Karpas-422 (cell line): ENCODE measurements at regions not wholly inside any gene's neighbourhood (a gene's known extent, or its start where the extent isn't known, plus 50 kb on each side); places are given as distances from the start of the nearest gene placed in this dataset.

ENCODE experiments used
- DNase-seq: peaks from one replicate; pipeline ENCODE4 v3.0.0-alpha.2; 2015
- H2AFZ ChIP-seq: fragments of 200-600 bp; sonication (generic); 2 replicates; pipeline ENCODE4 v1.6.1; 2014; ENCODE audit warnings: antibody characterized with exemption, low read length, mixed read lengths
- H3K27ac ChIP-seq: fragments of 200-600 bp; sonication (generic); 2 replicates; pipeline ENCODE4 v1.5.1; 2014; ENCODE audit warnings: mild to moderate bottlenecking, low read length, moderate library complexity
- H3K27me3 ChIP-seq: fragments of 200-600 bp; sonication (generic); 2 replicates; pipeline ENCODE4 v1.6.1; 2014; ENCODE audit warnings: low read length, mixed read lengths
- H3K36me3 ChIP-seq: fragments of 200-600 bp; sonication (generic); 2 replicates; pipeline ENCODE4 v1.6.1; 2014; ENCODE audit warnings: low read length, mixed read lengths; ENCODE audit not compliant: insufficient read depth
- H3K4me1 ChIP-seq: fragments of 200-600 bp; sonication (generic); 2 replicates; pipeline ENCODE4 v1.6.1; 2014; ENCODE audit warnings: mild to moderate bottlenecking, low read length, mixed read lengths
- H3K4me2 ChIP-seq: fragments of 200-600 bp; sonication (generic); 2 replicates; pipeline ENCODE4 v1.6.1; 2014; ENCODE audit warnings: low read length, low read depth, mild to moderate bottlenecking; ENCODE audit not compliant: poor library complexity, severe bottlenecking
- H3K4me3 ChIP-seq: fragments of 200-600 bp; sonication (generic); 2 replicates; pipeline ENCODE4 v1.5.1; 2014; ENCODE audit warnings: mild to moderate bottlenecking, antibody characterized with exemption, low read length, mixed read lengths
- H3K79me2 ChIP-seq: fragments of 200-600 bp; sonication (generic); 2 replicates; pipeline ENCODE4 v1.6.1; 2014; ENCODE audit warnings: mild to moderate bottlenecking, low read length, mixed read lengths
- H3K9ac ChIP-seq: fragments of 200-600 bp; sonication (generic); 2 replicates; pipeline ENCODE4 v1.6.0; 2014; ENCODE audit warnings: low read length
- H3K9me2 ChIP-seq: fragments of 200-600 bp; sonication (generic), shearing (Covaris generic); replicated peaks from 2 replicates; pipeline ENCODE4 v1.6.0; 2014; ENCODE audit warnings: mild to moderate bottlenecking, low read length, moderate library complexity; ENCODE audit not compliant: insufficient read depth
- H3K9me3 ChIP-seq: fragments of 300-700, 200-600 bp; sonication (generic); 2 replicates; pipeline ENCODE4 v1.6.1; 2014; ENCODE audit warnings: low read length, mixed read lengths
- H4K20me1 ChIP-seq: fragments of 200-600 bp; sonication (generic); 2 replicates; pipeline ENCODE4 v1.6.1; 2014; ENCODE audit warnings: mild to moderate bottlenecking, antibody characterized with exemption, low read length, low read depth; ENCODE audit not compliant: insufficient read depth

DNA sequence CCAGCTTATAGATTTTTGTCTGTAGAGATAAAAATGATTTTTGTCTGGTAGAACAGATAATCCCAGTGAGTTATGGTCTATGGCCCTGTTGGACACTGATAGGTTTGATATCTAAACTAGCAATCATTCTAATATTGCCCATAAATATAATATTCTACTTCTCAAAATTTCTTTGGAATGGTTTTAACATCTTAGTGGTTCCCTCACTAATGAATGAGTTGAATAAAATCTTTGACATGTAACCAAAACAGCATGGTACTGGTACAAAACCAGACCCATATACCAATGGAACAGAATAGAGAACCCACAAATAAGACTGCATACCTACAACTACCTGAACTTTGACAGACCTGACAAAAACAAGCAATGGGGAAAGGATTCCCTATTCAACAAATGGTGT lies 219.7 kb downstream of the SEC61B start:
- no peak overlapping the region for H3K9ac ChIP-seq
- H4K20me1 ChIP-seq, result no peaks in the 10 kb centered on the region
- H2AFZ ChIP-seq, result no peak overlapping the region
- no peak overlapping the region for H3K4me3 ChIP-seq
- H3K9me2 ChIP-seq, result no peaks in the 10 kb centered on the region
- H3K4me1 ChIP-seq, result no peaks in the 10 kb centered on the region
- no peak for DNase-seq
- no peak overlapping the region for H3K27ac ChIP-seq
- no peaks in the 10 kb centered on the region for H3K9me3 ChIP-seq
- H3K79me2 ChIP-seq, result no peaks in the 10 kb centered on the region
- H3K4me2 ChIP-seq, result no peak overlapping the region
- H3K36me3 ChIP-seq, result no peaks in the 10 kb centered on the region
- no peaks in the 10 kb centered on the region for H3K27me3 ChIP-seq

DNA sequence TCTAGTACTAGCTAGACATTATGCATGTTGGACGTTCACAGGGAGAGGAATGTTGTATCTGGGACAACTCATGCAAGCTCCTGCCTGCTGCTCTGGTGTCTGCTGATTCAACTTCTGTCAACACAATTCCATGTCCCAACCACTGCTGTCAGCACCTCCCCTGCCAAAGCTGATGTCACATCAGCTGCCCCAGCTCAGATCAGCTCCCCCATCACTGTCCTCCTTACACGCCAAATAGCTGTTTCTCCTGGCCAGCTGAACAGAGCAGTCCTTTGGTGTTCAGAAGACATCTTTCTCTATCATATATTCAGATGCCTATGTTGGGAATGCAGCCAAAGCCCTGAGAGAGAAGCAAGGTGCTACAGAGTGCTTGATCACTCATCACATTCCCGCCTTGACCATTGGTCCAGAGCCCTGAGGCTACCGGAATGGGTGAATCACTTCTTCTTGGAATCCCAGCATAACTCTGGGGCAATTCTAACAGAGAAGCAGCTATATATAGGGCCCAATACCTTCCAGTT lies 223.3 kb downstream of the SEC61B start:
- Histone ChIP-seq H3K27me3 (no peaks in the 10 kb centered on the region), H2AFZ (no peak overlapping the region), H3K9me3 (no peaks in the 10 kb centered on the region), H3K4me3 (no peak overlapping the region), H3K27ac (no peak overlapping the region), H3K9ac (no peak overlapping the region), H3K4me2 (no peak overlapping the region), H3K36me3 (no peaks in the 10 kb centered on the region), H3K9me2 (no peaks in the 10 kb centered on the region), H3K79me2 (no peaks in the 10 kb centered on the region), H3K4me1 (no peaks in the 10 kb centered on the region), H4K20me1 (no peaks in the 10 kb centered on the region)
- DNase-seq, result no peak

DNA sequence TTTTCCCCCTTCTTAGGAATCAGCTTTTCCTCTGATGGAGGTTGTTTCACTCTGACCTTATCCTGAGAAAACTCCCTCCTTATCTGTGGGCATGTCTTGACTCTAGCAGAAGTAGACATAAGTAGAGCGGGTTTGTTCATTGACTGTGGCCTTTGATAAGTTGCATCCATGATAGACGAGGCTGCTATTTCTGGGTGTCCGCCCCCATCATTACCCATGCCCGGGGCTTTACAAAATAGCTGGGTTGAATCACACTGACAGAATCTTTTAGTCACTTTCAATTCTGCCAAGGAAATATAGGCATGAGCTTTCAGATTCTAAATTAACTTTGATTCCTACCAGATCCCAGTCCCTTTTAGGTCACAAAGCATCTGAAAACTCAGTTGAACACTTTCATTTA lies 223.8 kb downstream of the SEC61B start:
- no peaks in the 10 kb centered on the region for H3K9me2 ChIP-seq
- no peaks in the 10 kb centered on the region for H3K4me1 ChIP-seq
- H4K20me1 ChIP-seq, result no peaks in the 10 kb centered on the region
- H3K79me2 ChIP-seq, result no peaks in the 10 kb centered on the region
- no peaks in the 10 kb centered on the region for H3K9me3 ChIP-seq
- H3K27ac ChIP-seq, result no peak overlapping the region
- H3K36me3 ChIP-seq, result no peaks in the 10 kb centered on the region
- no peak overlapping the region for H3K4me3 ChIP-seq
- no peak for DNase-seq
- no peak overlapping the region for H3K9ac ChIP-seq
- H3K4me2 ChIP-seq, result no peak overlapping the region
- H2AFZ ChIP-seq, result no peak overlapping the region
- no peaks in the 10 kb centered on the region for H3K27me3 ChIP-seq

DNA sequence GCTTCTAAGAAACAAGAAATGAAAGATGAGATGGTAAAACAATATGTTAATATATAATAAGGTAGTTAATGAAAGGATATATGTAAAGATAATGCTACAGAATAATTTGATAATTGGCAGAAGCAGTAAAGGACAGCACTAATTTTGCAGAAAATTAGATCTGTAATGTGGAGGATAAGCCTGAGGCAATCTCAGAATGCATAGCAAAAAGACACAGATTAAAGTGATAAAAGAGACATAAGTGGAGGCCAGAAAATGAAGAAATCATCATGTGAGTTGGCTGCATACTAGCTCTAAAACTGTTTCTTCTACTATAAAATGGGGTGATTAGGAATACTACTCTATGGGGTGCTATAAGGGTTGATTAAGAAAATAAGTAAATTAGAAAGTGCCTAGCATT lies 225.9 kb downstream of the SEC61B start:
- H3K9me2 ChIP-seq, result no peaks in the 10 kb centered on the region
- no peaks in the 10 kb centered on the region for H3K4me1 ChIP-seq
- H3K4me2 ChIP-seq, result no peak overlapping the region
- no peaks in the 10 kb centered on the region for H3K9me3 ChIP-seq
- no peaks in the 10 kb centered on the region for H3K36me3 ChIP-seq
- DNase-seq, result no peak
- H4K20me1 ChIP-seq, result no peaks in the 10 kb centered on the region
- no peaks in the 10 kb centered on the region for H3K27me3 ChIP-seq
- H3K79me2 ChIP-seq, result no peaks in the 10 kb centered on the region
- H3K27ac ChIP-seq, result no peak overlapping the region
- no peak overlapping the region for H3K9ac ChIP-seq
- no peak overlapping the region for H3K4me3 ChIP-seq
- no peak overlapping the region for H2AFZ ChIP-seq

DNA sequence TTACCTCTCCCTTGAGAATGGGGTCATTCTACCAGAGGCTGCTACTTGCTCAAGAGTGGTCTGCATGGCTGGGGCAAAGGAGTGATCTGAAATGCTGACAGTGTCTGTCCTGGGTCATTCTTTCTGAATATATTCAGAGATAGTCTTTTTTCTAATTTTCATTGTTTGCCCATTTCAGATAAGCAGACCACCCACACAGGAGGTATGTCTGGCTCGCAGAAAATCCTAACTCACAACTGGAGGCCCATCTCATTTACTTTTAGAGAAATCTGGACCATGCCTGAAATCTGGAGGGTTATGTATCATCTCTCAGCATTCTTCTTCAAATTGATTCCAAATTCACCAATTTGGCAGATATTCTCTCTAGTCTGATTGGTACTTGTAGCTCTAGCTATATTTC lies 227.6 kb downstream of the SEC61B start:
- no peak overlapping the region for H3K4me3 ChIP-seq
- no peak overlapping the region for H3K4me2 ChIP-seq
- H3K9ac ChIP-seq, result no peak overlapping the region
- no peak overlapping the region for H3K27ac ChIP-seq
- no peaks in the 10 kb centered on the region for H3K9me2 ChIP-seq
- H3K9me3 ChIP-seq, result no peaks in the 10 kb centered on the region
- no peaks in the 10 kb centered on the region for H3K36me3 ChIP-seq
- no peak overlapping the region for H2AFZ ChIP-seq
- no peaks in the 10 kb centered on the region for H3K4me1 ChIP-seq
- no peaks in the 10 kb centered on the region for H4K20me1 ChIP-seq
- no peaks in the 10 kb centered on the region for H3K79me2 ChIP-seq
- no peak for DNase-seq
- H3K27me3 ChIP-seq, result no peaks in the 10 kb centered on the region

DNA sequence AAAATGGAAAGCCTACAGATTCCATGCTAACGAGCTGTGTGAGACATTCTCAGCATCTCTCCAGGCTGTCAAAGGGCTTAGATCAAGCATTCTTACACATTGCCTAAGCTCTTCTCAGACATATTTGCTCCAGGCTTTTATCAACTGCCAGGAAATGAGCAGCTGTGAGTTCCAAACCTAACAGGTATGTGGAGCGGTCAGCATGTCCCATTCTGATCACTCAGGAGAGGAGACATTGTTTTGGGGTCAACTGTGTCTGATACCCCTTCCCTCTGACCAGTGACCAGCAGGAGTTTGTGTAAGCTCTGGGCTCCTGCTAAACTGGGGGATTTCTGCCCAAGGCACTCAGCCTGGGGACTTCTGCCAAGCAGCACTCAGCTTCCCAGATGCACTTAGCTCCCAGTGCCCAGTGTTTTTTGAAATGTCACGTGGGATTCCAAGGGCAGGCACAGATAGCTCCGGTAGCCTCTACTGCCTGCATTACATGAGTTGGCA lies 229.1 kb downstream of the SEC61B start:
- H3K9me3 ChIP-seq, result no peaks in the 10 kb centered on the region
- H3K36me3 ChIP-seq, result no peaks in the 10 kb centered on the region
- no peak overlapping the region for H3K9ac ChIP-seq
- no peak overlapping the region for H3K27ac ChIP-seq
- no peaks in the 10 kb centered on the region for H4K20me1 ChIP-seq
- no peak overlapping the region for H2AFZ ChIP-seq
- H3K4me2 ChIP-seq, result no peak overlapping the region
- no peaks in the 10 kb centered on the region for H3K79me2 ChIP-seq
- no peaks in the 10 kb centered on the region for H3K9me2 ChIP-seq
- H3K4me3 ChIP-seq, result no peak overlapping the region
- DNase-seq, result no peak
- H3K27me3 ChIP-seq, result no peaks in the 10 kb centered on the region
- H3K4me1 ChIP-seq, result no peaks in the 10 kb centered on the region

DNA sequence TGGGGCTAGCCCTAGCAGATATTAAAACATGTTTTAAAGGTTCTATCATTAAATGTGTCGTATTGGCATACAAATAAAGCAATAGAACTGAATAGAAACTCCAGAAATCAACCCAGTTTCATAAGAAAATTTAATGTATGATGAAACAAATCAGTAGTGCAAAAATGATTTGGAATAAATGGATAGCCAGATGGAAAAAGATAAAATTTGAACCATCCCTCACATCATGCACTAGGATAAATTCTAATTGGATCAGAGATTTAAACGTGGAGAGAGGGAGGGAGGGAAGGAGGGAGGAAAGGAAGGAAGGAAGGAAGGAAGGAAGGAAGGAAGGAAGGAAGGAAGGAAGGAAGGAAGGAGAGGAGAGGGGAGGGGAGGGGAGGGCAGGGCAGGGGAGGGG lies 235.3 kb downstream of the SEC61B start:
- Histone ChIP-seq H4K20me1 (no peaks in the 10 kb centered on the region), H3K36me3 (no peaks in the 10 kb centered on the region), H3K27ac (no peak overlapping the region), H3K79me2 (no peaks in the 10 kb centered on the region), H2AFZ (no peak overlapping the region), H3K4me3 (no peak overlapping the region), H3K4me1 (no peaks in the 10 kb centered on the region), H3K9me3 (no peaks in the 10 kb centered on the region), H3K4me2 (no peak overlapping the region), H3K9me2 (no peaks in the 10 kb centered on the region), H3K9ac (no peak overlapping the region), H3K27me3 (no peaks in the 10 kb centered on the region)
- DNase-seq, result no peak

DNA sequence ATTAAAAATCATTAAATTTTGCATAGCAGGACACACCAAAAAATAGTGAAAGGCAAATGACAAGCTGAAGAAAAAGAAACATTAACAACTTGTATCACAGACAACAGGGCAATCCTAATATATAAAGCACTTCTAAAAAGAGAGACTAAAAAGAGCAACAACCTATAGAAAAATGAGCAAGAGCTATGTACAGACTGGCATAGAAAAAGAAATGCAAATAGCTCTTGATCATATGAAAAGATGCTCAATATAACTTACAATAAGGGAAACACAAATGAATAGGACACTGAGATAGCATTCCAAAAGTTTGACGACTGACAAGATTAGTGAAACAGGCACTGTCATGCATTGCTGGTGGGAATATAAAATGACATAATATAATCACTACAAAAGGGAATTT lies 235.9 kb downstream of the SEC61B start:
- H3K4me1 ChIP-seq, result no peaks in the 10 kb centered on the region
- no peak overlapping the region for H3K27ac ChIP-seq
- H3K4me2 ChIP-seq, result no peak overlapping the region
- no peaks in the 10 kb centered on the region for H3K79me2 ChIP-seq
- H3K9me3 ChIP-seq, result no peaks in the 10 kb centered on the region
- no peaks in the 10 kb centered on the region for H3K36me3 ChIP-seq
- no peaks in the 10 kb centered on the region for H4K20me1 ChIP-seq
- DNase-seq, result no peak
- H3K9ac ChIP-seq, result no peak overlapping the region
- H3K9me2 ChIP-seq, result no peaks in the 10 kb centered on the region
- no peak overlapping the region for H2AFZ ChIP-seq
- H3K4me3 ChIP-seq, result no peak overlapping the region
- H3K27me3 ChIP-seq, result no peaks in the 10 kb centered on the region

DNA sequence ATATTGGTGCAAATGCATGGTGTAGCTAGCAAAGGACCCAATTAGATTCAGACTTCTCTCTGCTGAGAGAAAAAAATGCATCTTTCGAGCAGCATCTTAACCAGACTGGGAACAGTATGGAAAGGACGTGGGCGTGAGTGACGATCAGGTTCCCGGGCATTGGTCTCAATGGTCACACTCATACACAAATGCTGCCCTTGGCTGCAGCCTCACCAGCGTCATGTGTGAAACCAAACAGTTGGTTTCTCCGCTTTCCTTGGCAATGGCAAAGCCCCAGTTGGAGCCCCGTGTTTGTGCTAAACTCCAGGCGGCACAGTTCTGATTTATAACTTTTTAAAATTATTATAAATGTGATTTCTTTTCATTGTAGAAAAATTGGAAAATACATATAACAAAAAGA lies 237.8 kb downstream of the SEC61B start:
- H3K9me3 ChIP-seq, result no peaks in the 10 kb centered on the region
- H3K9me2 ChIP-seq, result no peaks in the 10 kb centered on the region
- H3K4me2 ChIP-seq, result no peak overlapping the region
- no peaks in the 10 kb centered on the region for H4K20me1 ChIP-seq
- H3K79me2 ChIP-seq, result no peaks in the 10 kb centered on the region
- H3K4me3 ChIP-seq, result no peak overlapping the region
- H3K27me3 ChIP-seq, result no peaks in the 10 kb centered on the region
- DNase-seq, result no peak
- H3K4me1 ChIP-seq, result no peaks in the 10 kb centered on the region
- H3K36me3 ChIP-seq, result no peaks in the 10 kb centered on the region
- H3K27ac ChIP-seq, result no peak overlapping the region
- H3K9ac ChIP-seq, result no peak overlapping the region
- no peak overlapping the region for H2AFZ ChIP-seq
